Esophagus squamous epithelium (tissue), 4 donors: ENCODE measurements at regions not wholly inside any gene's neighbourhood (a gene's known extent, or its start where the extent isn't known, plus 50 kb on each side); places are given as distances from the start of the nearest gene placed in this dataset.
"Not testable (repeated sequence)": the region's sequence is repeated elsewhere in the genome, so short reads cannot be mapped to it uniquely, and the experiment has no call there.

Experiments
- POLR2A ChIP-seq, 4 donors: fragments of 450-650 bp; IDR thresholded peaks; one replicate each; pipeline ENCODE4 v1.6.1; 2017; ENCODE audit warnings: antibody characterized with exemption in 4 of 4, mild to moderate bottlenecking in 4 of 4, moderate library complexity in 3 of 4
- TF ChIP-seq, protein P1 (sequence below), 6 experiments: fragments of 450-650 bp in 4 of 6; fragments of 200-600 bp in 2 of 6; sonication (generic) in 2 of 6; IDR thresholded peaks; one replicate each; pipeline ENCODE4 v1.5.1; 2016 to 2019; ENCODE audit warnings: antibody characterized with exemption in 6 of 6, mild to moderate bottlenecking in 4 of 6, moderate library complexity in 4 of 6

DNA sequence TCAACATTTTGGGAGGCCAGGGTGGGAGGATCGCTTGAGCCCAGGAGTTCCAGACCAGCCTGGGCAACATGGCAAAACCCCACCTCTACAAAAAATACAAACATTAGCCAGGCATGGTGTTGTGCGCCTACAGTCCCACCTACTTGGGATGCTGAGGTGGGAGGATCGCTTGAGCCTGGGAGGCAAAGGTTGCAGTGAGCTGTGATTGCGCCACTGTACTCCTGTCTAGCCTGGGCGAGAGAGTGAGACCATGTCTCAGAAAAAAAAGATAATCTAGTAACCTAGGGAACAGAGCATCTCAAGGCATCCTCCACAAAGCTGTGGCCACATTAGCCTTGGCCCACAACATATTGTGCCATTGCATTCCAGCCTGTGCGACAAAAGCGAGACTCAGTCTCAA lies 57.1 kb upstream of the LYRM9 start:
- TF ChIP-seq, protein P1, sequence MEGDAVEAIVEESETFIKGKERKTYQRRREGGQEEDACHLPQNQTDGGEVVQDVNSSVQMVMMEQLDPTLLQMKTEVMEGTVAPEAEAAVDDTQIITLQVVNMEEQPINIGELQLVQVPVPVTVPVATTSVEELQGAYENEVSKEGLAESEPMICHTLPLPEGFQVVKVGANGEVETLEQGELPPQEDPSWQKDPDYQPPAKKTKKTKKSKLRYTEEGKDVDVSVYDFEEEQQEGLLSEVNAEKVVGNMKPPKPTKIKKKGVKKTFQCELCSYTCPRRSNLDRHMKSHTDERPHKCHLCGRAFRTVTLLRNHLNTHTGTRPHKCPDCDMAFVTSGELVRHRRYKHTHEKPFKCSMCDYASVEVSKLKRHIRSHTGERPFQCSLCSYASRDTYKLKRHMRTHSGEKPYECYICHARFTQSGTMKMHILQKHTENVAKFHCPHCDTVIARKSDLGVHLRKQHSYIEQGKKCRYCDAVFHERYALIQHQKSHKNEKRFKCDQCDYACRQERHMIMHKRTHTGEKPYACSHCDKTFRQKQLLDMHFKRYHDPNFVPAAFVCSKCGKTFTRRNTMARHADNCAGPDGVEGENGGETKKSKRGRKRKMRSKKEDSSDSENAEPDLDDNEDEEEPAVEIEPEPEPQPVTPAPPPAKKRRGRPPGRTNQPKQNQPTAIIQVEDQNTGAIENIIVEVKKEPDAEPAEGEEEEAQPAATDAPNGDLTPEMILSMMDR (IDR thresholded peaks at IDR 0.05) = not testable (repeated sequence)
- not testable (repeated sequence) for TF ChIP-seq POLR2A (IDR thresholded peaks at IDR 0.05)
